HEK293T (cell line): ENCODE measurements at regions not wholly inside any gene's neighbourhood (a gene's known extent, or its start where the extent isn't known, plus 50 kb on each side); places are given as distances from the start of the nearest gene placed in this dataset.

Experiments
- BHLHE40 ChIP-seq: fragments of 450-650 bp; IDR thresholded peaks from 2 replicates; pipeline ENCODE4 v1.6.1; 2016; ENCODE audit warnings: mild to moderate bottlenecking, moderate library complexity, borderline replicate concordance
- ELF4 ChIP-seq: fragments of 450-650 bp; IDR thresholded peaks from 2 replicates; pipeline ENCODE4 v1.6.1; 2017; ENCODE audit warnings: antibody characterized with exemption
- FOXA1 ChIP-seq: fragments of 450-650 bp; IDR thresholded peaks from 2 replicates; pipeline ENCODE4 v1.6.1; 2016; ENCODE audit warnings: mild to moderate bottlenecking
- FOXK2 ChIP-seq: fragments of 450-650 bp; IDR thresholded peaks from 2 replicates; pipeline ENCODE4 v1.6.1; 2016; ENCODE audit warnings: mild to moderate bottlenecking
- FOXM1 ChIP-seq: fragments of 450-650 bp; IDR thresholded peaks from 2 replicates; pipeline ENCODE4 v1.6.1; 2017; ENCODE audit warnings: mild to moderate bottlenecking, borderline replicate concordance
- HDGF ChIP-seq: fragments of 450-650 bp; IDR thresholded peaks from 2 replicates; pipeline ENCODE4 v1.6.1; 2017; ENCODE audit warnings: antibody characterized with exemption, borderline replicate concordance
- NFRKB ChIP-seq: fragments of 450-650 bp; IDR thresholded peaks from 2 replicates; pipeline ENCODE4 v1.6.1; 2016; ENCODE audit warnings: mild to moderate bottlenecking, moderate library complexity
- SP1 ChIP-seq: fragments of 450-650 bp; IDR thresholded peaks from 2 replicates; pipeline ENCODE4 v1.6.1; 2017
- SUZ12 ChIP-seq: fragments of 450-650 bp; IDR thresholded peaks from 2 replicates; pipeline ENCODE4 v1.6.1; 2016; ENCODE audit warnings: mild to moderate bottlenecking
- TARDBP ChIP-seq: fragments of 450-650 bp; IDR thresholded peaks from 2 replicates; pipeline ENCODE4 v1.6.1; 2016
- ZNF384 ChIP-seq: fragments of 450-650 bp; IDR thresholded peaks from 2 replicates; pipeline ENCODE4 v1.6.1; 2016

DNA sequence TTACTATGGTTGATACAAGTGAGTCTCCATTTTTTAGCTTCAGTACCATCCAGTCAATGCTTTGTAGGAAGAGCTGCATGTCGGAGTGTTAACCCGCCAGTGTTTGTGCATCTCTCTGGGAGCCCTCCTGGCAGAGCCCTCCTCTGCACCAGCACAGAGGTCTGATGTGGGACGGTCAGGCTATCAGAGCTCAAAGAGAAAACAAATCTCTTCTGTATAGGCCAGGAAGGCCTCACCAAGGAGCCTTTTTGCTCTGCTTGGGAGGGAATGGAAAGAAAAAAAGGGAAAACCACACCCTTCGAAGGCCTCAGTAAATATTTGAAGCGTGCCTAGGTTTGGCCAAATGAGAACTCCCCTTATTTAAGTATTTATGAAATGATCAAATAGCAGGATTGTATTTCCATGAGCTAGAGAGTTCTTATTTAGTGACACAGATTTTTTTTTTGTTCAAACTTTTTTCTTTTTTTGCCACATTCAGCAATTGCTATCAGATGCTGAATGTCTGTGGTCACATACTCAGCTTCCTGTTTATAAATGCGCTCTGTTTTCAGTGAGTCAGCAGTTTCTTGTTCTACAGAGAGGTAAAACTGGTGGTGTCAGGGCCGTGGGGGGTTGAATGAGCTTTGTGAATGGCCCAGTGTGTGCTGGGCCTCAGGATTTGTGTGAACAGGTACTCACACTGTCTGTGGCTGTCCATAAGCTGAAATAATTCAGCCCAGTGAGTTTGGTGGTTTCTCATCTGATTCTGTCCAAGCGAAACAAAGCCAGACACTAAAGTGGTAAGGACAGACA is 226.6 kb downstream of the SNX18 start:
- TF ChIP-seq FOXA1: no peak
- TF ChIP-seq TARDBP: no peak
- TF ChIP-seq FOXM1: no peak
- TF ChIP-seq NFRKB: no peak
- no peak for TF ChIP-seq ELF4
- TF ChIP-seq SP1: no peak
- TF ChIP-seq FOXK2: no peak
- no peak for TF ChIP-seq ZNF384
- no peak for TF ChIP-seq HDGF
- no peak for TF ChIP-seq SUZ12
- no peak for TF ChIP-seq BHLHE40
